ENCODE measurements at regions not wholly inside any gene's neighbourhood (a gene's known extent, or its start where the extent isn't known, plus 50 kb on each side); places are given as distances from the start of the nearest gene placed in this dataset.

GRCh38 chr14:104362761-104363605 is 216.6 kb upstream of the C14orf180 start:
- TF ChIP-seq Cebpa-rat (IDR thresholded peaks at IDR 0.05) = no peak
- Histone ChIP-seq H3K4me2 (no peak overlapping the region), H3K27me3 (no peaks in the 10 kb centered on the region)

GRCh38 chr14:104363891-104364760 is 215.4 kb upstream of the C14orf180 start:
- Histone ChIP-seq H3K27ac (peak overlapping the region; percentile 22; the same call in 1 of the 2 replicates), H3K27me3 (no peaks in the 10 kb centered on the region), H3K4me1 (peaks cover 25% of the 10 kb centered on the region), H3K4me2 (no peak overlapping the region), H3K4me3 (no peak overlapping the region), H3K9me3 (peaks cover 14% of the 10 kb centered on the region), H3K9ac (no peak overlapping the region), H4K20me1 (no peaks in the 10 kb centered on the region), H3K36me3 (no peaks in the 10 kb centered on the region)
- TF ChIP-seq Cebpa-rat (IDR thresholded peaks at IDR 0.05) = no peak

More at GRCh38 chr14:104362761-104363605, 216.6 kb upstream of the C14orf180 start:
- no peak overlapping the region for H3K9ac ChIP-seq
- no peak overlapping the region for H3K27ac ChIP-seq
- peaks cover 14% of the 10 kb centered on the region for H3K9me3 ChIP-seq
- H3K4me3 ChIP-seq = no peak overlapping the region
- no peaks in the 10 kb centered on the region for H4K20me1 ChIP-seq
- H3K36me3 ChIP-seq = no peaks in the 10 kb centered on the region
- H3K4me1 ChIP-seq = peaks cover 25% of the 10 kb centered on the region

- Histone ChIP-seq H3K36me3 (no peaks in the 10 kb centered on the region), H3K9ac (no peak overlapping the region), H3K27ac (no peak overlapping the region), H3K4me1 (peaks cover 28% of the 10 kb centered on the region), H3K9me3 (peaks cover 14% of the 10 kb centered on the region), H4K20me1 (no peaks in the 10 kb centered on the region), H3K27me3 (no peaks in the 10 kb centered on the region), H3K4me2 (no peak overlapping the region), H3K4me3 (no peak overlapping the region)
- TF ChIP-seq Cebpa-rat (IDR thresholded peaks at IDR 0.05) = no peak
Observed at GRCh38 chr14:104364830-104365229, 214.7 kb upstream of the C14orf180 start.

GRCh38 chr14:104366931-104367865 is 212.4 kb upstream of the C14orf180 start:
- H3K4me1 ChIP-seq = peaks cover 25% of the 10 kb centered on the region
- no peak overlapping the region for H3K4me3 ChIP-seq
- no peak overlapping the region for H3K9ac ChIP-seq
- H3K9me3 ChIP-seq = peaks cover 14% of the 10 kb centered on the region
- H3K27ac ChIP-seq = no peak overlapping the region
- H3K27me3 ChIP-seq = no peaks in the 10 kb centered on the region
- H3K4me2 ChIP-seq = no peak overlapping the region
- no peaks in the 10 kb centered on the region for H4K20me1 ChIP-seq
- H3K36me3 ChIP-seq = no peaks in the 10 kb centered on the region
- TF ChIP-seq Cebpa-rat (IDR thresholded peaks at IDR 0.05) = no peak

DNA sequence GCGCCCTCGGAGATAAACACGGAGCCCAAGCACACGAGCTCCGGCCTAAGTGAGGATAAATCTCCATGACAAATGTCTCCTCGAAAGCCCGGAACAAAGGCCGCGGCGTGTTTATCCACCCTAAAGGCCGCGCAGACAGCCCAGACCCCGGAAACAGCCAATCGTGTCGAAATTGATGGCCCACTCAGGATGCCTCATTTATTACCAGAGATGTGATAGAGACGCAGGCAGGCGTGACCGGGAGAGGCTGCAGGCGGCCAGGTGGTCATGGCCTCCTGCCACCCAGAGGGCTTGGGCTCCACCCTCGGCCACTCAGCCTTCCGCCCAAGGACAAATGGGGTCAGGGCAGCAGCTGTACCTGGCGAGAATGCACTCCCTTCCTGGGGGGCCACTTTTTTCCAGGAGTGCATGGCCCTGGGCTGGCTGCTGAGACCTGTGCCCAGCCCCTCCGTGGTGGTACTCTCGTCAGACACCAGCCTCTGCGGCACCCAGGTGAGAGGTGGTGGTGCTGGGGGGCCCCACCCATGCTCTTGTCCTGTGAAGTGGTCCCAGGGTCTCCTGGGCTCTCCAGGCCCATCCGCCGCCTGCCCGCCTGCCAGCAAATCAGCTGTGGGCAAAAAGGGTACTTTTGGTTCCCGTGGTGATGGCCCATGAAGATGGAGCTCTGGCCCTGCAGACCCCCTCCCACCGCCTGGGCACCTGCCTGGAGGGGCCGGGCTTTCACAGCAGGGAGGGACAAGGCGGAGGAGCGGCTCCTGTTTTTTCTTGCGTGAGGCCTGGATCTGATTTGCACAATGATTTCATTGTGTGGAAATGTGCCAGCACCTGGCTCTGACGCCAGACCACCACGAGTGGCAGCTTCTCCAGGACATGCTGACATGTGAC is 211.5 kb upstream of the C14orf180 start:
- H3K9me3 ChIP-seq = peaks cover 14% of the 10 kb centered on the region
- H3K27me3 ChIP-seq = no peaks in the 10 kb centered on the region
- no peaks in the 10 kb centered on the region for H4K20me1 ChIP-seq
- H3K9ac ChIP-seq = no peak overlapping the region
- H3K36me3 ChIP-seq = no peaks in the 10 kb centered on the region
- no peak overlapping the region for H3K4me3 ChIP-seq
- 0 out of 2 replicates have a peak overlapping the region, but pooled peaks have one; percentile 26 for H3K27ac ChIP-seq
- TF ChIP-seq Cebpa-rat (IDR thresholded peaks at IDR 0.05) = no peak
- H3K4me2 ChIP-seq = no peak overlapping the region
- peaks cover 34% of the 10 kb centered on the region for H3K4me1 ChIP-seq

DNA sequence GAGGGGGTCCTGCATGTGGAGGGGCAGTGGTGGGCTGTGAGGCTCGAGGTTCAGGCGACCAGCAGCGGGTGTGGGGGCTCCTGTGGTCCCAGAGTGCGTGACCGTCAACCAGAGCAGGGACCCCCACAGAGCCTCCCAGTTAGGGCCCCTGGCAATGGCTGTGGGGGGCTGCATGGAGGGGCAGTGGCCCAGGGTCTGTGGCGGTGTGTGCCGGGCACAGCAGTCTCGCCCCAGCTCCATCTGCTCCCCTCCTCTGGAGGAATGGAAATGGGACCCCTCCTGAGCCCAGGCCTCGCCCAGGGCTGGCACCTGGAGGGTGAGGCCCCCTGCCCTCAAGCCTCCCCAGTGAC is 210.8 kb upstream of the C14orf180 start:
- H3K27ac ChIP-seq = 0 out of 2 replicates have a peak overlapping the region, but pooled peaks have one; percentile 26
- peaks cover 14% of the 10 kb centered on the region for H3K9me3 ChIP-seq
- H3K4me1 ChIP-seq = peaks cover 34% of the 10 kb centered on the region
- H3K4me2 ChIP-seq = no peak overlapping the region
- no peaks in the 10 kb centered on the region for H4K20me1 ChIP-seq
- H3K4me3 ChIP-seq = no peak overlapping the region
- H3K36me3 ChIP-seq = no peaks in the 10 kb centered on the region
- TF ChIP-seq Cebpa-rat (IDR thresholded peaks at IDR 0.05) = no peak
- H3K9ac ChIP-seq = no peak overlapping the region
- H3K27me3 ChIP-seq = no peaks in the 10 kb centered on the region

DNA sequence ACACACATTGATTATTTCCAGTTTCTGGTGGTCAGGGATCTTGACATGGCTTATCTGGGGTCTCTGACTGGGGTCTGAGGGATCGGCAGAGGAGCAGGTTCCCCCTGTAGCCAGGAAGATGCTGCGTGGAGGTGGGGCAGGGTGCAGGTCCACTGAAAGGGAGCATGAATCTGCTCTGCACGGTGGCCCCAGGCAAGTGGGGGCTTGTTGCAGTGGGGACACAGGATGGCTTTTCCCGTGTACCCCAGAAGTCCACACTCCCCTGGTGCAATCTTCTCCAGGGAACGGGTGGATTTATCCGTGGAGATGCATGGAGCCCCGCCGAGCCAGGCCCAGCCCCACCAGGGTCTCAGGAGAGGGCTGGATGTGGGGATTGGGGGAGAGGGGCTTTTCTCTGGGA is 210.4 kb upstream of the C14orf180 start:
- peaks cover 13% of the 10 kb centered on the region for H3K9me3 ChIP-seq
- H3K27me3 ChIP-seq = no peaks in the 10 kb centered on the region
- no peak overlapping the region for H3K27ac ChIP-seq
- no peaks in the 10 kb centered on the region for H4K20me1 ChIP-seq
- no peak for TF ChIP-seq Cebpa-rat (IDR thresholded peaks at IDR 0.05)
- H3K36me3 ChIP-seq = no peaks in the 10 kb centered on the region
- no peak overlapping the region for H3K4me2 ChIP-seq
- H3K9ac ChIP-seq = no peak overlapping the region
- H3K4me3 ChIP-seq = no peak overlapping the region
- H3K4me1 ChIP-seq = peaks cover 29% of the 10 kb centered on the region

DNA sequence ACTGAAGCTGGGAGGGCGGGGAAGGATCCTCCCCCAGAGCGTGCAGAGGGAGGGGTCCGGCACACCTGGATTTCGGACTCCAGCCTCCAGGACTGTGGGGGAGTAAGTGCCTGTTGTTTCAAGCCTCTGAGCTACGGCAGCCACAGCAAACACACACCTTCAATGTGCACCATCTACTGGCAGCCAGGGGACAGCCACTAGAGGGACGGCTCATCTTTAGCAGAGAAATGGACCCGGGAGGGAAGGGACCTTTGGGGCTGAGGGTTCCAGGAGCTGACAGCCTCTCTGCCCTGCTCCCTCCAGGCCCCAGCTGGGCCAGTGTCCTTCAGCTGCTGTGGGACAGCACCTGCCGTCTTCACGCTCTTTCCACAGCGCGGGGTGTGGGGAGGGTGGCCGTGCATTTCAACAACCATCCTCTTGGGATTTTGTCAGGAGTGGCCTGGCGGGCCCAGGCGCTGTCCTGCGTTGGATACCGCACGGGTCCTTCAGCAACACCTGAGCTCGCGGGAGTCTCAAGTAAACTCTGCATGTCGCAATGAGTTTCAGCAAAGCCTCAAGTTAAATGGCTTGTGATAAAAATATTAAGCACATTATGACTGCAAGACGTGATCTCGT is 209.2 kb upstream of the C14orf180 start:
- H3K27me3 ChIP-seq = no peaks in the 10 kb centered on the region
- H3K9me3 ChIP-seq = peaks cover 9% of the 10 kb centered on the region; the same call in 1 of the 2 replicates
- no peak overlapping the region; the same call in 1 of the 2 replicates for H3K4me2 ChIP-seq
- no peak for TF ChIP-seq Cebpa-rat (IDR thresholded peaks at IDR 0.05)
- no peaks in the 10 kb centered on the region for H3K36me3 ChIP-seq
- H3K27ac ChIP-seq = no peak overlapping the region
- H3K4me1 ChIP-seq = peaks cover 26% of the 10 kb centered on the region
- H4K20me1 ChIP-seq = no peaks in the 10 kb centered on the region
- no peak overlapping the region for H3K9ac ChIP-seq
- H3K4me3 ChIP-seq = no peak overlapping the region
